GM23338 (cell line): ENCODE measurements at regions not wholly inside any gene's neighbourhood (a gene's known extent, or its start where the extent isn't known, plus 50 kb on each side); places are given as distances from the start of the nearest gene placed in this dataset.

Experiments
- CREB1 ChIP-seq: fragments of 250-450 bp; sonication (Bioruptor Pico); IDR thresholded peaks from 2 replicates; pipeline ENCODE4 v1.5.0; 2020; ENCODE audit warnings: low read depth, mild to moderate bottlenecking, moderate library complexity
- CTCF ChIP-seq, 2 experiments: fragments of 200-600 bp in 1 of 2; sonication (generic) in 1 of 2; conservative IDR thresholded peaks; 2 replicates each; pipeline versions ENCODE4 v1.5.1 to v1.6.1; 2016 to 2017; ENCODE audit warnings: antibody characterized with exemption in 2 of 2, low read depth in 2 of 2, mild to moderate bottlenecking in 2 of 2, moderate library complexity in 1 of 2
- EZH2 ChIP-seq: fragments of 200-600 bp; sonication (generic); IDR thresholded peaks from one replicate; pipeline ENCODE4 v1.8.0; 2017; ENCODE audit warnings: antibody characterized with exemption, mild to moderate bottlenecking, low read depth; ENCODE audit not compliant: unreplicated experiment
- EZH2phosphoT487 ChIP-seq: fragments of 200-600 bp; sonication (generic); IDR thresholded peaks from one replicate; pipeline ENCODE4 v1.8.1; 2018; ENCODE audit warnings: antibody characterized with exemption; ENCODE audit not compliant: unreplicated experiment
- NANOG ChIP-seq: IDR thresholded peaks from 2 replicates; pipeline ENCODE4 v1.6.1; 2016; ENCODE audit warnings: antibody characterized with exemption, borderline replicate concordance
- POLR2AphosphoS5 ChIP-seq: IDR thresholded peaks from 2 replicates; pipeline ENCODE4 v1.6.1; 2016; ENCODE audit warnings: antibody characterized with exemption, low read depth
- ZNF462 ChIP-seq: fragments of 250-450 bp; sonication (Bioruptor Pico); IDR thresholded peaks from 2 replicates; pipeline ENCODE4 v1.5.0; 2020; ENCODE audit warnings: mild to moderate bottlenecking, moderate library complexity

GRCh38 chr18:55950379-55951166 is 362.6 kb upstream of the TCF4 start:
- TF ChIP-seq CTCF (conservative IDR thresholded peaks at IDR 0.05; ENCODE audit: low read depth in 2 of 2) (no peak), POLR2AphosphoS5 (no peak), ZNF462 (CRISPR knock-in tag) (no peak), CREB1 (CRISPR knock-in tag) (no peak), EZH2phosphoT487 (no peak), EZH2 (no peak), NANOG (no peak)
